ENCODE measurements at regions not wholly inside any gene's neighbourhood (a gene's known extent, or its start where the extent isn't known, plus 50 kb on each side); places are given as distances from the start of the nearest gene placed in this dataset.

DNA sequence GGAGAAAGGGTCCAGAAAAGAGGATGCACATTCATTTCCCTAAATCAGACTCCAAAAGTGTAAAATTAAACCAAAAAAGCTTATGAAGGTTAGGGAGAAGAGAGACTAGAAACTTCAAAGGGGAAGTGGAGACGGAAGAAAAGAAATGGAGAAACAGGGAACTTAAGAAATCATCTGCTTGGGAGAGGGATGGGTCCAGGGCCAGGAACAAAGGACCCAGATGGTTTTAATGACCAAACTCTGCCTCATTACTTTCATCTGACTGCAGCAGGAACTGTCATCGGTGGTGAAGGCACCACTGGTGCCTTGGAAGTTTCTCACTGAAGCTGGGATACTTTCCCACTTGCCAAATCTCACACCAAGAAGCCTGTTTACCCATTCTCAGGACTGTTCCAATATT, 70.5 kb upstream of the SLC4A7 start:
- Histone ChIP-seq H3K79me1 (ENCODE audit: low read depth, low read length) (no peaks in the 10 kb centered on the region; the same call in 1 of the 2 replicates), H3K27ac (ENCODE audit: low read depth, low read length) (no peak overlapping the region), H2BK12ac (ENCODE audit: low read depth, low read length) (no peak overlapping the region), H3K79me2 (ENCODE audit: control insufficient read depth in 1 of 2, insufficient read depth in 2 of 2, low read length in 2 of 2) (no peaks in the 10 kb centered on the region), H4K5ac (ENCODE audit: insufficient read length, low read depth, low read length) (no peak overlapping the region), H2BK20ac (ENCODE audit: low read length) (no peak overlapping the region), H4K8ac (ENCODE audit: extremely low read depth, insufficient read depth, low read length) (no peak overlapping the region), H3K9ac (replicated peaks in 1 of 4; ENCODE audit: extremely low read depth in 1 of 4, low read depth in 3 of 4, low read length in 3 of 4) (no peak overlapping the region), H3K18ac (ENCODE audit: extremely low read depth, low read length) (no peak overlapping the region), H3K14ac (ENCODE audit: insufficient read length) (no peak overlapping the region), H3K9me3 (ENCODE audit: insufficient read depth in 2 of 2, low read depth in 1 of 2, low read length in 1 of 2) (peaks cover 0 to 10% of the 10 kb centered on the region in 2 experiments; a peak in 1 of 4 replicates), H2BK120ac (replicated peaks; ENCODE audit: low read depth, low read length) (no peak overlapping the region), H2BK5ac (ENCODE audit: low read depth, low read length) (no peak overlapping the region), H3K36me3 (ENCODE audit: control insufficient read depth in 2 of 4, insufficient read depth in 4 of 4, low read length in 3 of 4) (no peaks in the 10 kb centered on the region), H2AFZ (ENCODE audit: low read length) (no peak overlapping the region), H3K56ac (replicated peaks; ENCODE audit: insufficient read length, low read depth, low read length) (no peak overlapping the region), H3K4me2 (ENCODE audit: insufficient read depth in 1 of 2, low read depth in 2 of 2, low read length in 2 of 2) (no peak overlapping the region), H3K23me2 (ENCODE audit: low read depth, low read length) (peaks cover 1% of the 10 kb centered on the region; the same call in 1 of the 2 replicates), H3K23ac (ENCODE audit: insufficient read length) (no peak overlapping the region), H3K27me3 (replicated peaks in 1 of 4; ENCODE audit: control insufficient read depth in 3 of 4, extremely low read depth in 1 of 4, insufficient read depth in 3 of 4, low read length in 3 of 4) (no peaks in the 10 kb centered on the region), H4K91ac (replicated peaks; ENCODE audit: insufficient read length, low read length) (no peak overlapping the region), H4K20me1 (replicated peaks in 1 of 2; ENCODE audit: control insufficient read depth in 1 of 2, insufficient read depth in 2 of 2, low read length in 2 of 2) (no peaks in the 10 kb centered on the region), H3K4me3 (ENCODE audit: extremely low read depth in 1 of 4, insufficient read depth in 2 of 4, low read depth in 3 of 4, low read length in 4 of 4) (no peak overlapping the region), H3K4ac (replicated peaks; ENCODE audit: insufficient read length, low read depth, low read length) (no peak overlapping the region), H2BK15ac (ENCODE audit: low read length) (no peak overlapping the region), H2AK5ac (ENCODE audit: low read depth, low read length) (no peak overlapping the region), H3K4me1 (replicated peaks in 1 of 4; ENCODE audit: control insufficient read depth in 3 of 4, insufficient read depth in 4 of 4, low read length in 3 of 4) (peaks cover 0 to under 1% (median 0%) of the 10 kb centered on the region in 4 experiments; a peak in 1 of 7 replicates)
- CTCF ChIA-PET (ENCODE audit: partially characterized antibody): no interaction called here
- POLR2A ChIA-PET (ENCODE audit: partially characterized antibody): no interaction called here
- WGBS, 2 experiments (ENCODE audit: extremely low coverage in 1 of 2, insufficient coverage in 1 of 2, insufficient read length in 1 of 2, insufficient replicate concordance in 2 of 2, low coverage in 1 of 2, low lambda C conversion rate in 2 of 2, missing lambda C conversion rate in 1 of 2): 89% methylated on average over 2 of the region's 2 CpGs; no CpG with 5 or more reads in 1 of the 2 experiments
- FAIRE-seq: no peak
- DNase-seq (ENCODE audit: low read depth in 1 of 2, low spot score in 2 of 2): no peak
- TF ChIP-seq RBBP5 (IDR thresholded peaks at IDR 0.05; ENCODE audit: borderline replicate concordance, low read depth, low read length): no peak
- no peak for TF ChIP-seq NANOG (IDR thresholded peaks at IDR 0.05; ENCODE audit: insufficient read depth, low read depth, low read length, poor library complexity, severe bottlenecking)
- no peak for TF ChIP-seq CEBPB (IDR thresholded peaks at IDR 0.05; ENCODE audit: low read depth, low read length)
- TF ChIP-seq TAF7 (optimal IDR thresholded peaks at IDR 0.05; ENCODE audit: borderline replicate concordance, low read depth, low read length): no peak
- no peak for TF ChIP-seq KDM5A (IDR thresholded peaks at IDR 0.05; ENCODE audit: low read length)
- TF ChIP-seq, protein P1, sequence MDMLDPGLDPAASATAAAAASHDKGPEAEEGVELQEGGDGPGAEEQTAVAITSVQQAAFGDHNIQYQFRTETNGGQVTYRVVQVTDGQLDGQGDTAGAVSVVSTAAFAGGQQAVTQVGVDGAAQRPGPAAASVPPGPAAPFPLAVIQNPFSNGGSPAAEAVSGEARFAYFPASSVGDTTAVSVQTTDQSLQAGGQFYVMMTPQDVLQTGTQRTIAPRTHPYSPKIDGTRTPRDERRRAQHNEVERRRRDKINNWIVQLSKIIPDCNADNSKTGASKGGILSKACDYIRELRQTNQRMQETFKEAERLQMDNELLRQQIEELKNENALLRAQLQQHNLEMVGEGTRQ (IDR thresholded peaks at IDR 0.05; ENCODE audit: low read length): no peak
- TF ChIP-seq JUN (IDR thresholded peaks at IDR 0.05; ENCODE audit: low read depth, low read length): no peak
- no peak for TF ChIP-seq CREB1 (IDR thresholded peaks at IDR 0.05)
- TF ChIP-seq TBP (IDR thresholded peaks at IDR 0.05; ENCODE audit: low read depth, low read length): no peak
- no peak for TF ChIP-seq POU5F1 (IDR thresholded peaks at IDR 0.05; ENCODE audit: low read depth, low read length)

Data from H1 (cell line).